Glutamatergic neuron (in vitro differentiated cells): ENCODE measurements at regions not wholly inside any gene's neighbourhood (a gene's known extent, or its start where the extent isn't known, plus 50 kb on each side); places are given as distances from the start of the nearest gene placed in this dataset.
A peak's percentile ranks its signal among the peaks of the same experiment; 100 is the strongest.

Experiments used
- DNase-seq: peaks from one replicate; pipeline ENCODE4 v3.0.0; 2022
- H3K27ac Mint-ChIP-seq: one replicate; pipeline ENCODE4 v1.8.0; 2020; ENCODE audit warnings: mild to moderate bottlenecking, mixed read lengths, inconsistent platforms; ENCODE audit not compliant: unreplicated experiment
- H3K27me3 Mint-ChIP-seq: one replicate; pipeline ENCODE4 v1.8.0; 2020; ENCODE audit warnings: mild to moderate bottlenecking, moderate library complexity, mixed read lengths, inconsistent platforms; ENCODE audit not compliant: unreplicated experiment
- H3K36me3 Mint-ChIP-seq: one replicate; pipeline ENCODE4 v1.8.0; 2020; ENCODE audit warnings: mild to moderate bottlenecking, mixed read lengths, inconsistent platforms; ENCODE audit not compliant: unreplicated experiment
- H3K4me1 Mint-ChIP-seq: one replicate; pipeline ENCODE4 v1.8.0; 2020; ENCODE audit warnings: mild to moderate bottlenecking, low read depth, mixed read lengths, inconsistent platforms; ENCODE audit not compliant: unreplicated experiment
- H3K4me3 Mint-ChIP-seq: one replicate; pipeline ENCODE4 v1.8.0; 2020; ENCODE audit warnings: mild to moderate bottlenecking, mixed read lengths, inconsistent platforms; ENCODE audit not compliant: unreplicated experiment
- H3K9me3 Mint-ChIP-seq: one replicate; pipeline ENCODE4 v1.8.0; 2020; ENCODE audit warnings: mild to moderate bottlenecking, moderate library complexity, mixed read lengths, inconsistent platforms; ENCODE audit not compliant: unreplicated experiment
- CTCF ChIP-seq: fragments of 200-600 bp; sonication (generic); IDR thresholded peaks from one replicate; pipeline ENCODE4 v1.5.0; 2021; ENCODE audit not compliant: partially characterized antibody, unreplicated experiment

- Mint-ChIP-seq H3K27me3 (peaks cover 7% of the 10 kb centered on the region), H3K4me3 (no peak overlapping the region), H3K36me3 (no peaks in the 10 kb centered on the region), H3K27ac (no peak overlapping the region), H3K4me1 (peaks cover 28% of the 10 kb centered on the region), H3K9me3 (no peaks in the 10 kb centered on the region)
- peak; percentile 16 for DNase-seq
- TF ChIP-seq CTCF: no peak
These were observed 120.9 kb upstream of the B3GAT1 start for GRCh38 chr11:134532921-134533421.

- Mint-ChIP-seq H3K4me3 (no peak overlapping the region), H3K27me3 (peaks cover 4% of the 10 kb centered on the region), H3K4me1 (peaks cover 30% of the 10 kb centered on the region), H3K9me3 (no peaks in the 10 kb centered on the region), H3K27ac (peak overlapping the region; percentile 24), H3K36me3 (no peaks in the 10 kb centered on the region)
- DNase-seq: peak; percentile 10
- TF ChIP-seq CTCF: no peak
These were observed 120.3 kb upstream of the B3GAT1 start for GRCh38 chr11:134532131-134532920.

- H3K9me3 Mint-ChIP-seq: no peaks in the 10 kb centered on the region
- DNase-seq: peak; percentile 62
- H3K4me3 Mint-ChIP-seq: no peak overlapping the region
- TF ChIP-seq CTCF: no peak
- peak overlapping the region; percentile 91 for H3K27ac Mint-ChIP-seq
- no peaks in the 10 kb centered on the region for H3K36me3 Mint-ChIP-seq
- H3K27me3 Mint-ChIP-seq: peaks cover 4% of the 10 kb centered on the region
- peaks cover 30% of the 10 kb centered on the region for H3K4me1 Mint-ChIP-seq
These were observed 119.5 kb upstream of the B3GAT1 start for GRCh38 chr11:134531327-134532130.

- peak; percentile 58 for DNase-seq
- peak overlapping the region; percentile 91 for H3K27ac Mint-ChIP-seq
- H3K9me3 Mint-ChIP-seq: no peaks in the 10 kb centered on the region
- peak overlapping the region; percentile 64 for H3K4me3 Mint-ChIP-seq
- H3K27me3 Mint-ChIP-seq: peaks cover 4% of the 10 kb centered on the region
- H3K4me1 Mint-ChIP-seq: peaks cover 36% of the 10 kb centered on the region
- no peaks in the 10 kb centered on the region for H3K36me3 Mint-ChIP-seq
- TF ChIP-seq CTCF: no peak
These were observed 118.7 kb upstream of the B3GAT1 start for GRCh38 chr11:134530636-134531326.
